ENCODE measurements at regions not wholly inside any gene's neighbourhood (a gene's known extent, or its start where the extent isn't known, plus 50 kb on each side); places are given as distances from the start of the nearest gene placed in this dataset.

GRCh38 chr10:118218562-118218961 lies 123.6 kb downstream of the FAM204A start:
- CTCF ChIA-PET = no interaction called here
- H4K8ac ChIP-seq (ENCODE audit: low read depth in 2 of 2, low read length in 2 of 2) = no peak overlapping the region

More at GRCh38 chr10:118218562-118218961, 123.6 kb downstream of the FAM204A start:
- intact Hi-C loops (cut with micrococcal nuclease) = no loop called here
- Histone ChIP-seq H3K79me1 (ENCODE audit: low read depth in 1 of 2, low read length in 2 of 2) (no peaks in the 10 kb centered on the region), H3K9ac (ENCODE audit: low read depth, low read length) (no peak overlapping the region), H3K14ac (replicated peaks; ENCODE audit: low read depth, low read length) (no peak overlapping the region), H2AK5ac (ENCODE audit: low read depth, low read length) (no peak overlapping the region), H3K36me3 (ENCODE audit: control insufficient read depth, insufficient read depth, low read length) (no peaks in the 10 kb centered on the region), H3K27ac (ENCODE audit: insufficient read depth, low read length) (no peak overlapping the region), H2BK15ac (ENCODE audit: low read depth, low read length) (no peak overlapping the region), H3K27me3 (ENCODE audit: control insufficient read depth, insufficient read depth, low read length) (no peaks in the 10 kb centered on the region), H3K4me1 (ENCODE audit: control insufficient read depth, insufficient read depth, low read length) (no peaks in the 10 kb centered on the region), H3K56ac (ENCODE audit: extremely low read depth, insufficient read depth, low read length) (no peak overlapping the region), H2BK20ac (ENCODE audit: low read depth, low read length) (no peak overlapping the region), H4K5ac (ENCODE audit: low read depth, low read length) (no peak overlapping the region), H3K18ac (ENCODE audit: low read depth, low read length) (no peak overlapping the region), H3K9me3 (ENCODE audit: control insufficient read depth, insufficient read depth, low read length) (peaks cover 2% of the 10 kb centered on the region; the same call in 1 of the 2 replicates), H3K4ac (ENCODE audit: low read depth, low read length) (no peak overlapping the region), H2AFZ (replicated peaks; ENCODE audit: low read length, poor library complexity) (no peak overlapping the region), H2BK120ac (ENCODE audit: low read depth, low read length) (no peak overlapping the region), H2BK5ac (ENCODE audit: low read depth, low read length, poor library complexity, severe bottlenecking) (no peak overlapping the region), H4K91ac (ENCODE audit: insufficient read depth, low read depth, low read length) (no peak overlapping the region), H2AK9ac (replicated peaks; ENCODE audit: low read depth, low read length, poor library complexity) (no peak overlapping the region), H3K4me3 (ENCODE audit: insufficient read depth, low read depth, low read length) (no peak overlapping the region), H3K9me1 (ENCODE audit: insufficient read depth, low read length) (no peaks in the 10 kb centered on the region), H3K4me2 (ENCODE audit: low read depth, low read length) (no peak overlapping the region), H3K23ac (ENCODE audit: low read depth, low read length) (no peak overlapping the region), H4K20me1 (ENCODE audit: insufficient read depth, low read length) (no peaks in the 10 kb centered on the region)
- POLR2A ChIA-PET (ENCODE audit: unreplicated experiment) = no interaction called here
- in situ Hi-C loops (cut with MboI; ENCODE audit: low sequenced_read_pairs) = no loop called here
- TF ChIP-seq MXI1 (IDR thresholded peaks at IDR 0.05; ENCODE audit: borderline replicate concordance, low read depth, low read length) (no peak), ELK1 (IDR thresholded peaks at IDR 0.05; ENCODE audit: borderline replicate concordance, low read depth, low read length) (no peak)
- WGBS, 2 experiments (ENCODE audit: extremely low coverage in 2 of 2, insufficient read length in 1 of 2) = no CpG with 5 or more reads among the region's 6 CpGs
- ATAC-seq (ENCODE audit: low read depth) (no peak), DNase-seq (no peak)
- dilution Hi-C loops (cut with HindIII; ENCODE audit: low sequenced_read_pairs, unreplicated experiment) = no loop called here
- no TSS peak for BruUV-seq (replicated peaks)

Data from IMR-90 (cell line).